Occipital lobe (tissue), 1 donor: ENCODE measurements at regions not wholly inside any gene's neighbourhood (a gene's known extent, or its start where the extent isn't known, plus 50 kb on each side); places are given as distances from the start of the nearest gene placed in this dataset.
"Not testable (repeated sequence)": the region's sequence is repeated elsewhere in the genome, so short reads cannot be mapped to it uniquely, and the experiment has no call there.

Experiments
- DNase-seq: peaks from one replicate; lab custom pipeline; 2025; lab: John Stamatoyannopoulos, UW

DNA sequence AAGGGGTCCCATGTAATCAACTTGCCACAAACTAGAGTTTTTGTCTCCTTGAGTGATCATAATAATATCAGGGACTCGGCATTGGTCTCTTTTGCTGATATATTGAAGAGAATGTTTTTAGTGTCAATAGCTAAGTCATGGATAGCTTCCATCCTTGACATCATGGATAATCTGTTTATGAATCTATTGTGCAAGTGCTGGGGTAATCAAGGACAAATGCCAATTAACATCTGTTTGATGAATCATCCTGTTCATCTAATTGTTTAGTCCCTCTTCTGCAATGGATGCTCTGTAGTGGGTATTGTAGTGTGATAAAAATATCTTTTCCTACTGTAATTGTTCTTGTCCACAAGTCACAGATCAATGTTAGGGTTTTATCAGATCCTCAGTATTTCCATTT lies 607.5 kb upstream of the SEMA6A start:
- DNase-seq, result no peak

DNA sequence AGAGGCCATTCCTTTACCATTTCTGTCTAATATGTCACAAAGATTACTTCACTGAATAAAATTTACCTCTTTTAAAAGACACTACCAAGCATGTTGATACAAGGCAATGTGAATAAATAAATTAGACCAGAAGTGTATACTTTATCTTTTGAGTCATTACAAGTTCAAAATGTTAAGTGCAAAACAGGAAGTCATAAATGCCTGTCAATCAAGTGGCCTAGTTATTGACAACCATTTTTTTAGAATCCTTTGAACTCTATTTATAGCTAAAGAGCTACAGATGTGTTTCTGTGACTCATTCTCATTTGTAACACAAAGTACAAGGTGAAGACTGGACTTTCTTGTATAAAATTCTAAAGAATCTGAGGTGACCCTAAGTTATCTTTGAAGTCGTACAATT lies 602.7 kb upstream of the SEMA6A start:
- DNase-seq, result no peak

DNA sequence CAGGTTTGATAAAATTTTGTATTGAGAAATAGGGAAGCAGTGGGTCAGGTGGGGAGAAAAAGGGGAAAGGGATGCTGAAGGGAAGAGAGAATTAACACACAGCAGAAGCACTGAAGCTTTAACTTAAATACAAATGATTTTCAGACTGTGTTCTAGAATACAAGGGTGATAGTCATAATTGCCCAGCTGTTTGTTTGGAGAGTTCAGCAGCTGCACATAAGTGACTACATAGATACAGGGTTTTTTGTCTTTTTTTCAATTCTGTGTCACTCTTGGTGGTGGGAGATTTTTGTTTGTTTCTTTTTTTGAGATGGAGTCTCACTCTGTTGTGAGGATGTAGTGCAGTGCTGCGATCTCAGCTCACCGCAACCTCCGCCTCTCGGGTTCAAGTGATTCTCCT lies 590.4 kb upstream of the SEMA6A start:
- no peak for DNase-seq

DNA sequence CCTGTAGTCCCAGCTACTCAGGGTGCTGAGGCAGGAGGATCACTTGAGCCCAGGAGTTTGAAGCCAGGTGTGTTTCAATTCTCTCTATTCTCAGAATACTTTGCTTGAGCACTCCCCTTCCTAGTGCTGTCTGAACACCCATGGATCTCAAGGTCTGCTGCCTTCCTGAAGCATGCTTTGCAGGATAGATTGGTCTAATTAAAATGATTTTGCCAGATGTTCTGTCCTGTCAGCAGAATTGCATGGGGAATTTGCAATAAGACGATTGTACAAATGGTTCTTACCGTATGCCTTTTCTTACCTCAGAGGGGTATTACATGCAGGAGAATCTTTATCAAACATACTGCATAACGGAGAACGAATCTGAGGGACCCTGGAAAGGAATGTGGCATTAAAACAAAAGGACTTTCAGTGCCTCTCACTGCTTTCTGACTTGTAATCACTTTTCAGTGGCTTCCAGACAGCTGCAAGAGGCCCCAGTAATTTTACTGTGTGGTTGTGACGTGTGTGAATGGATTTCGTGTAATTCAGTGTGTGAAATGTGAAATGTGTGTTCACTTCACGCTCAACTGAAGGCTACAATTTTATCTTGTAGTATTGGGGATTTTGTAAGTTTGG lies 587.2 kb upstream of the SEMA6A start:
- DNase-seq, result no peak

DNA sequence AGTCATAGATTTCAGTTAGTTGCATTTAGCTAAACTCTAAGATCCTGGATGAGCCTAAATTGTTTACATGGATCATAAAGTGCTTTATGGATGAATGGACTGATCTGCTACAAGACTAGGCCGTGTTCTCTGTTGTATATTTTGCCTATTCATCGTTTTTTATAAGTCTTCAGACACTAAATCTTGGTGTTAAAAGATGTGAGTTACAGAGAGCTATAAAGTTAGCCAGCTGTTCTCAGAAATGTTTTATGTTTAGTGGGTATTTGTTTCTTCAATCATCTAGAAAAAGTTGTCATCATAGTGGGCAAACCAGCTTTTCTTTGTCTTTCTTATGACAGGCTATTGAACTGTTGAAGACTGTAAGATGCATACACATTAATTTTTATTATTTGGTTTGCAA lies 585.8 kb upstream of the SEMA6A start:
- no peak for DNase-seq

DNA sequence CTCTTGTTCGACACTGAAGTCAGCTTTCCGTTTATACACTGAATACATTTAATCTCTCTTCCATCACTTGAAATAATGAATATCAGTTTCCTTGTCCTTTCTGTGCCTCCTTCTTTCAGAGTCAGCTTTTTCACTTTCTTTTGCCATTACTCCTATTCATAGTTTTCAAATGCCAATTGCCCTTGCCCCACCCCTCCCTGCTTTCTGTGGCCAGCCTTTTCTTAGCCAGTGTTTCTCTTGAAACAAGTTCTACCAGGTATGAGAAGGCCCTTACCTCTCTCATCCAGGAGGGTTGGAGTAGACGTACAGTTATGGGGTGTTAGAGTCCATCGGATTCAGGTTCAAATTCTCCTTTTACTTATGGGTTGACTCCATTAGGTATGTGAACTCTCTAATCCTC lies 574.7 kb upstream of the SEMA6A start:
- DNase-seq, result no peak

DNA sequence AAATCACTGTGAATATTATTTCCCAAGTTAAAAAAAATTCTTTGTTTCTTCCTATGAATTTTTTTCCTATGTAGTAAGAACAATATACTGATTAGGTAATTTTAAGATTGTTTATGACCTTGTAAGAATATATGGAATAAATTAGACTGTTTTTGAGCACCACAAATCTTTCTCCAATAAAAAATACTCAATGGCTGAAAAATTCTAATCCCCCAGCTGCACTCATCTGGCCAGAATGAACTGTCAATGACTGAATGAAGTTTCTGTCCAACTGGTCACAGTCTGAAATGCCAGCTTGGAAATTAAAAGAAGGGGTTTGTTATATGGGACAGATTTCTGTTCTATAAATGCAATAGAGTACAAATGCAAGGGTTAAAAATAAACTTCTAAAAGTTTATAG lies 569.5 kb upstream of the SEMA6A start:
- no peak for DNase-seq

DNA sequence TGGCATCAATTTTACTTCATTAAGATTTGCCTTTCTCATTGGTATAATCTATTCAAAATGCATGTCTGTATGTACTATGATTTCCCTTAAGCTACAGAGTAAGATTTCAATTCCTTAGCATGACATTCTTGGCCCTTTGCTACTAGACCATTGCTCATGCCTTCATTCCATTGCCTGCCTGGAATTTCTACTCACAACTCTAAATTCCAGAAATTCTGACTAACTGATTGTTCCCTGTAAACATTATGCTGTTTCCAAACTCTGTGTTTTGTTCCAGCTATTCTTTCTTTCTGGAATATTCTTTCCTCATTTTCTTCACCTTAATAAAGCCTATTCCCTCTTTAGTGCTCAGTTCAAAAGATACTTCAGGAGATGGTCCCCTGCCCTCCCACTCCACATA lies 568.8 kb upstream of the SEMA6A start:
- DNase-seq, result no peak

DNA sequence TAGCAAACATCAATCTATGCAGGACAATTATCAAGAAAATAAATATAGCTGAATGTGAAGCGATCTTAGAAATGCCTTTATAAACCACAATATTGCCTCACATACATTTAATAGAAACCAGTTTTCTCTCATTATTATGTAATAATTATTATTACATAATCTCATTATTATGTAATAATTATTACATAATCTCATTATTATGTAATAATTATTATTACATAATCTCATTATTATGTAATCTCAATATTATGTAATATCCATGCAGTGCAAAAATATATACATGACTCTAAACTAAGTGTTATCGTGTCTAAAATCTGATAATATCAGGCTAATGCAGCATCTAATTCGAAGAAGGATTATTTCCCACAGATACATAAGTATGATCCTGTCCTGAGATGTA lies 563.9 kb upstream of the SEMA6A start:
- DNase-seq, result no peak

DNA sequence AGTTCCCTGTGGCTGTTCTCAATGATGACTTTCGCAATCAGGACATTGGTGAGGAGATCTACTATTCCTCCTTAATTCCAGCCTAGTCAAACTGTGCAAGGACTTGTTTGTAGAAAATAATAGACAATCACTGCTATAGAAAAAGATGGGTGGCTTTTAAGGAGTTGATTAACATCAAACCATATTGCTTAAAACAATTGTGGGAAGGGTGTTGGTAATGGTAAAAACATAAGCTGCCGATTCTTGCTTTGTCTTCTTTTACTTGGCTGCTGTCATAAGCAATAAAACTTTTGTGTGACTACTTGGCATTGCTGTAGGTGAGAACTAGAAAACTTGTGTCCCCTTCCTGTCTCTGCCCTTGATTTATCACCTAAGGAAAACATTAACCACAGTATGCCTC lies 561.2 kb upstream of the SEMA6A start:
- no peak for DNase-seq

DNA sequence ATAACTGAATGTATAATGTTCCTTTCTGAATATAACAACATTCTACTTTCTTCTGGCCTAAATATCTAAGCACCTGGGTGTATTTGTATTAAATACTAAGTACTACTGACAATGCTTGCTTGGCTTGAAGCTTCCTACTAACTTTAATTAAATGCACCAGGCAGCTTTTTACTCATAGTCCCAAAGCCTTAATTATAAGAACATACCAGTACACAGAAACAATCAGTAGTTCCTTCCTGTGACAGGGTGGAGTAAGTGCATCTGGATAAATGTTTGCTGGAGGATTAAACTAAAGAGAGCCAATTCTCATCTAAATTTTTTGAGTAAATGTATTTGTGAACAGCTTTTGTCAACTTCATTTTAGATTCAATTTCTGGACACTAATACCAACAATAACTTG lies 558.6 kb upstream of the SEMA6A start:
- no peak for DNase-seq

DNA sequence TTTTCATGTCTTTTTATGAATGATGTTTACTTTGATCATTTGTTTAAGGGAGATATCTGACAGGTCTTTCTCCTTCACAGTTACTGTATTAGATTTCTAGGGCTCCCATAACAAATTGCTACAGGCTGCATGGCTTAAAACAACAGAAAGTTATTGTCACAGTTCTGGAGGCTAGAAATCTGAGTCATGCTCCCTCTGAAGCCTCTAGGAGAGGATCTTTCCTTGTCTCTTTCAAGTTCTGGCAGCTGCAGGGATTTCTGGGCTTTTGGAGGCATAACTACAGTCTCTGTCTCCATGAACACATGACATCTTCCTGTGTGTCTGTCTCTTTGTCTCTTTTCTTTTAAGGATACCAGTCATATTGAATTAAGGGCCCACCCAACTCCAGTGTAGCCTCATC lies 557.3 kb upstream of the SEMA6A start:
- no peak for DNase-seq

DNA sequence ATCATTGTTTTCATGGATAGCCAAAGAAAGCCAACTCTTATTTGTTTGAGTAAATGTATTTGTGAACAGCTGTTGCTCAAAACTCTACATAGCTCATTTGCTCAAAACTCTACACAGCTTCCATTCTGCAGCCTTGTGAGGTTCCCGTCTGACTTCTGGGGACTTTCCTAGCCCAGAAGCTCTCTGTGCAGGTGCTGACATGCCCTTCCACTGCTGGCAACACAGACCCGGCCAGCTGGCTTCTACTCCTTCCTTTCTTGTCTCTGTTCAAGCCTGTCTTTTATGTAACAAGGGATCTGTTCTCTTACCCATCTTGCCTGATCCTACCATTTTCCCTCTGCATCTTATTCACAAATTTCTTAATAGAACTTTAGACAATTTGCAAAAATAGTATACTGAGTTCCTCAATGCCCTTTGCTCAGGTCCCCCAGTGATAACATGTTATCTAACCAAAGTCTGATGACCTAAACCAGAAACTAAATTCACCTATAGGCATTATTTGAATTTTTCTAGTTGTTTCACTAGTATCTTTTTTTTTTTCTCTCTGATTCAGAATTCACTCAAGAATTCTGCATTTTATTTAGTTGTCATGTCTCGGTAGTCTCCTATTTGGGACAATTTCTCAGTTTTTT lies 556.5 kb upstream of the SEMA6A start:
- no peak for DNase-seq

DNA sequence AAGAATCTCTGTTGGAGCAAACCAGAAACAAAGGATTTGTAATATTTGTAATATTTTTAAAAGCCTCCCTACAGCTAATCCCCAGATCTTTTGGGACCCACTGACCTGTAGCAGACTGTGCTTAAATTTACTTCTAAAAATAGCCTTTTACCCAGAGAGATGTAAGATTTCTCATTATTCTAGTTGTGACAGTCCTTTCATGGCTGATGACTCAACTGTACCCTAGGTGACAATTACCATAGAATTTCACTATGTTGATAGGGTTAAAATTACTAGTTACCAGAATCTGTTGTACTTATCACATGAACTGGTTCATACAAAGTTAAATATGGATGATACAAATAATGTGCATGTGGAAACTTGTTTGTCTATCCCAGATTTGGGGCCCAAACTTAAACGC lies 543.9 kb upstream of the SEMA6A start:
- DNase-seq, result no peak

DNA sequence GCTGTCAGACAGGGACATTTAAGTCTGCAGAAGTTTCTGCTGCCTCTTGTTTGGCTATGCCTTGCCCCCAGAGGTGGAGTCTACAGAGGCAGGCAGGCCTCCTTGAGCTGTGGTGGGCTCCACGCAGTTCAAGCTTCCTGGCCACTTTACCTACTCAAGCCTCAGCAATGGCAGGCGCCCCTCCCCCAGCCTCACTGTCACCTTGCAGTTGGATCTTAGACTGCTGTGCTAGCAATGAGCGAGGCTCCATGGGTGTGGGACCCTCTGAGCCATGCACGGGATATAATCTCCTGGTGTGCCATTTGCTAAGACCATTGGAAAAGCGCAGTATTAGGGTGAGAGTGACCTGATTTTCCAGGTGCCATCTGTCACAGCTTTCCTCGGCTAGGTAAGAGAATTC lies 542.7 kb upstream of the SEMA6A start:
- not testable (repeated sequence) for DNase-seq

DNA sequence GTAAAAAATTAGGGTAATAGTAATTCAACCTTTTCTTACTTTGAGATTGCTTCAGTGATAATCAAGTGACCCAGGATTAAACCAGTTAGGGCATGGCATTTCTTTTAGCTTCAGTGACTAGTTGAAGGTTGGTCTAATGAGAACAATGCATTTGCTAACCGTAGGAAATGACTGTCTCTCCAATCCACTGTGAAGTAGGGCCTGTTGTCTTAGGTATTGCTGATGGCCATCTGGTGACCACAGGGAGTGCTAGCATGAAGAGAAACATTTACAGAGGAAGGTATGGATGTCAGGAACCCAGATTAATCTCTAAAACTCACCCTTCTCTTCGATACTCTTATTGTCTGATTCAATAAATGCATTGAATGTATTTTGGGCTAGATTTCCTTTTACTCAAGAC lies 535.9 kb upstream of the SEMA6A start:
- DNase-seq, result no peak

DNA sequence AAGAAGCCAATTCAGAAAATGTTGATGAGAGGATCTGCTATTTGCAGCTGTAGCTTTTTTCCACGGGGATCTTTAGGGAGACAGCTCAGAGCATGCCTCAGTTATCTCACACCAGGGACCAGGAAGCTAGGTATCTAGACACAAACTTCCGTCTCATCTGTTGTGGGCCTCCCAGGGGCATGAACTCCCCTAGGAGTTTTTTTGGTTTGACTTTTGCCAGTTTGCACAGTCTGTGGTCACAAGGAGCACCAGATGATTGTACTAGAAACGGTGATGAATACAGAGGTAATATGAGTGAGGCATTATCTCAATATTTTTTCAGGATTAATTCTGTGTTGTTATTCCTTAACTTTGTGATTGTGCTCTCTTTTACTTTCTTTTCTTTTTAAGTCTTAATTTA lies 533.2 kb upstream of the SEMA6A start:
- no peak for DNase-seq

DNA sequence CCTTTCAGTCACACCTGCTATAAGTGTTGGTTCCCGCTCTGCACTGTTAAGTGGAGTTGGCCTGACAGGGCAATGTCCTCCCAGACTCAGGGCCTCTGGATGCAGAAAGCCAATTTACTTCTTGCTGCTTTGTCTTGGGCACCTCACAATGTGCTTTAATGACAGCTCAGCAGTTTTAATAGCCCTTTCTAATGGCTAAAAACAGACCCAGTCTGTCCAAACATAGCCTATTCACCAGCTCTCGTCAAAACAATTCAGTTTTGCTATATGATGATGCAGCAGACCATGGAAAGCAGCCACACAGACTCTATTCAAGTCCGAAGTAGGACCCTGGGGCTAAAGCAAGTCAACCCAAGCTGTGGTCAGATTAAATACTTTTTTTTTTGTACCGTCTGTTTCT lies 529.1 kb upstream of the SEMA6A start:
- no peak for DNase-seq

DNA sequence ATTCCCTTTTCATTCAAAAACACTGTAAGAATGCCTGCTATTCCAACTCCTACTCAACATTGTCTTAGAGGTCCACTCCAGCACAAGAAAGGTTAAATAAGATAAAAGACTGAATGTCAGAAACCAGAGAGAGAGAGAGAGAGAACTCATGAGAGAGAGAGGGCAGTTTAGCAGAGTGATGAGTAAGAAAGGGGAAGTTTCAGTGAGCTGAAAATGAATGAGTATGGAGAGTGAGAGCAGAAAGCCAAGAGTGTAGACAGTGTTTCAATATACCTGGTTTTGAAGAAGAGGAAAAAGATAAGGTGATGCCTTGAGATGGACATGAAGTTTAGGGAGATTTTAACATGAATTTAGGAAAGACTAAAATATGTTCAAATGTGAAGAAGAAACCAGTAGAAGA lies 528.0 kb upstream of the SEMA6A start:
- no peak for DNase-seq

DNA sequence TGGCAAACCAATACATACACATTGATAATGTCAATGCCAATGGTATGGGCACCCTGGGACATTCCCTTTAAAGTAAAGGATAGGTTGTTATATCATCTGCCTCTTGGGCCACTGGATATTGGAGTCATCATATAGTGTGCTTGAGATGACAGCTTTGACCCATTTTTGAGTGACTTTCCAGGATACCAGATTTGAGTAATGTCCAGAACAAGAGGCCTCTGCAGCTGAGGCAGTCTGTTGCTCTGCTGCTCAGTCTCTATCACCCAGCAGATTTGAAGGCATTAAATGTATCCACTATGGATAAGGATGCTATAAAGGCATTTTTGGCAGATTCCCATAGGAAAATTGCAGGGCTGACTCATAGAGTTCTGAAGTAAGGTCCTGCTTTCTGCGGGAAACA lies 525.6 kb upstream of the SEMA6A start:
- DNase-seq, result no peak

DNA sequence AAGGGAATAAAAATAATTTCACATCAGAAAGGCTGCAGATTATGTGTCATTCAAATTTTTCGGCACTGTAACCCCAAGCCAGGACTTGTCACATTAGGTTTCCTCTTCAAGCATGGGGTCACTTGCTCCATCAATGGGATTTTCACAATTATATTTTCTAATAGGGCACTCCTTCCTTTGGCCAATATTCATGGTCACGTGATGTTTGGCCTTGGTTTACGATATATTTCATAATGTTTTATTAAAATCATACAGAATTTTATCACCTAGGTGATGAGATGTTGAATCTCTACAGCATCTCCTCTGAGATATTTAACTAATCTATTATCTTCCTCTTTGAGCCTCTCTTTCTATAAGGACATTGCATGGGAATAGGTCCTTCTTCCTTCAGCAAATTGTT lies 523.5 kb upstream of the SEMA6A start:
- no peak for DNase-seq

DNA sequence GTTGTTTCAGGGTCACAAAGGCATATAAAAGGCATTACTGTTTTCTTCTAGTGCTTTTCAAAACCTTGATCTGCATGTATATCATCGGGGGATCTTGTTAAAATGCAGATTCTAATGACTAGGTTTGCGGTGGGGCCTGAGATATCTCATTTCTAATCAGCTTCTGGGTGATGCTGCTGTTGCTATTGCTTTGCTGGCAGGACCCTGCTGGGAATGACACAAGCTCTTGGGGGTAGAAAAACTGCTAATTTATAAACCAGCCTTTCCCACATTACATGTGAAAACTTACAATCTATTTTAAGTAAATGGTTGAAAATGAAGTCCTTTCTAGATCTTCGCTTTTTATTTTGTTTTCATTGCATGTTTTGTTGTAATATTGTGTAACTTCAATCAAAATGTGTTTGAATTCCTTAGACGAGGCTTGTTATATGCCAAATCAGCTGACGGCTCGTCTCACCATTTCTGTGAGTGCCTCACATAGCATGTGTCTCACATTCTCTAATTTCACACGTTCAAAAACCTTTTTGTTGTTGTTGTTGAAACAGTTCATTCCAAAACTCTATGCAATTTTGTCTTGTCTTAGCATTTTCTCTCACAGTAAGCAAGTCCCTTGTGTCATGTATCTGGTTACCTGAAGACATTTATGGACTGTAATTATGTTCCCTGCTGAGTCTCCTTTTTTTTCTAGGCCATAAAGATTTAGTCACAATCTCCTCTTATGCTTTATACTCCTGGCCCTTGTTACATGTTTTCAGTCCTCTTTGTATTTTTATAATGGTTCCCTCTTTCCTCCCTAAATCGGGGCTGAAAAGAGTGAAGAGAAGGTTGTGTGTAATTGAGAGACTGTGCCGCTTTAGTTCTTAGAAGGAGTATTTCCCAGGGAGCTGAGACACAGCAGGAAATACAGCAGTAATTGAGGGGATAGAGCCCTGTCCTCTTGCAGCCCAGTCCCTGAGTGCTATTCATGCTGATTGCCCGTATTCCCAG lies 521.0 kb upstream of the SEMA6A start:
- no peak for DNase-seq
